ENCODE measurements at regions not wholly inside any gene's neighbourhood (a gene's known extent, or its start where the extent isn't known, plus 50 kb on each side); places are given as distances from the start of the nearest gene placed in this dataset.

- Histone ChIP-seq H3K4me3 (ENCODE audit: low read depth, low read length) (no peak overlapping the region), H3K4me1 (no peaks in the 10 kb centered on the region), H3K27me3 (replicated peaks; ENCODE audit: control insufficient read depth, insufficient read depth, low read length) (no peaks in the 10 kb centered on the region), H3K36me3 (ENCODE audit: control insufficient read depth, insufficient read depth, low read length) (no peaks in the 10 kb centered on the region), H3K9me3 (no peaks in the 10 kb centered on the region)
- ChIA-PET POLR2A (no interaction called here), CTCF (no interaction called here)
- Mint-ChIP-seq H3K27ac (ENCODE audit: unreplicated experiment) (no peak overlapping the region), H3K27me3 (ENCODE audit: insufficient read depth, unreplicated experiment) (no peaks in the 10 kb centered on the region), H3K36me3 (ENCODE audit: insufficient read depth, unreplicated experiment) (no peaks in the 10 kb centered on the region), H3K4me1 (ENCODE audit: low read depth, unreplicated experiment) (no peaks in the 10 kb centered on the region), H3K4me3 (ENCODE audit: unreplicated experiment) (no peak overlapping the region), H3K9me3 (ENCODE audit: unreplicated experiment) (peaks cover 12% of the 10 kb centered on the region)
- TF ChIP-seq, protein P1, sequence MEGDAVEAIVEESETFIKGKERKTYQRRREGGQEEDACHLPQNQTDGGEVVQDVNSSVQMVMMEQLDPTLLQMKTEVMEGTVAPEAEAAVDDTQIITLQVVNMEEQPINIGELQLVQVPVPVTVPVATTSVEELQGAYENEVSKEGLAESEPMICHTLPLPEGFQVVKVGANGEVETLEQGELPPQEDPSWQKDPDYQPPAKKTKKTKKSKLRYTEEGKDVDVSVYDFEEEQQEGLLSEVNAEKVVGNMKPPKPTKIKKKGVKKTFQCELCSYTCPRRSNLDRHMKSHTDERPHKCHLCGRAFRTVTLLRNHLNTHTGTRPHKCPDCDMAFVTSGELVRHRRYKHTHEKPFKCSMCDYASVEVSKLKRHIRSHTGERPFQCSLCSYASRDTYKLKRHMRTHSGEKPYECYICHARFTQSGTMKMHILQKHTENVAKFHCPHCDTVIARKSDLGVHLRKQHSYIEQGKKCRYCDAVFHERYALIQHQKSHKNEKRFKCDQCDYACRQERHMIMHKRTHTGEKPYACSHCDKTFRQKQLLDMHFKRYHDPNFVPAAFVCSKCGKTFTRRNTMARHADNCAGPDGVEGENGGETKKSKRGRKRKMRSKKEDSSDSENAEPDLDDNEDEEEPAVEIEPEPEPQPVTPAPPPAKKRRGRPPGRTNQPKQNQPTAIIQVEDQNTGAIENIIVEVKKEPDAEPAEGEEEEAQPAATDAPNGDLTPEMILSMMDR (IDR thresholded peaks at IDR 0.05; ENCODE audit: insufficient read depth in 1 of 2, low read depth in 1 of 2, low read length in 1 of 2, severe bottlenecking in 1 of 2, unreplicated experiment in 1 of 2) = no peak
- BruUV-seq (replicated peaks) = no TSS peak
- intact Hi-C loops (cut with micrococcal nuclease; ENCODE audit: unreplicated experiment) = no loop called here
- DNase-seq = no peak
Measured at GRCh38 chr14:54117396-54117795, 160.8 kb upstream of the BMP4 start.

GRCh38 chr14:54117924-54118323 is 161.3 kb upstream of the BMP4 start:
- no peaks in the 10 kb centered on the region for H3K4me1 ChIP-seq
- Mint-ChIP-seq H3K27me3 (ENCODE audit: insufficient read depth, unreplicated experiment) (no peaks in the 10 kb centered on the region), H3K4me3 (ENCODE audit: unreplicated experiment) (no peak overlapping the region), H3K9me3 (ENCODE audit: unreplicated experiment) (peaks cover 7% of the 10 kb centered on the region), H3K4me1 (ENCODE audit: low read depth, unreplicated experiment) (no peaks in the 10 kb centered on the region), H3K36me3 (ENCODE audit: insufficient read depth, unreplicated experiment) (no peaks in the 10 kb centered on the region), H3K27ac (ENCODE audit: unreplicated experiment) (no peak overlapping the region)
- H3K27me3 ChIP-seq (replicated peaks; ENCODE audit: control insufficient read depth, insufficient read depth, low read length) = no peaks in the 10 kb centered on the region
- BruUV-seq (replicated peaks) = no TSS peak
- ChIA-PET POLR2A (no interaction called here), CTCF (no interaction called here)
- H3K9me3 ChIP-seq = no peaks in the 10 kb centered on the region
- TF ChIP-seq, protein P1 (IDR thresholded peaks at IDR 0.05; ENCODE audit: insufficient read depth in 1 of 2, low read depth in 1 of 2, low read length in 1 of 2, severe bottlenecking in 1 of 2, unreplicated experiment in 1 of 2) = no peak
- no peak overlapping the region for H3K4me3 ChIP-seq (ENCODE audit: low read depth, low read length)
- intact Hi-C loops (cut with micrococcal nuclease; ENCODE audit: unreplicated experiment) = no loop called here
- H3K36me3 ChIP-seq (ENCODE audit: control insufficient read depth, insufficient read depth, low read length) = no peaks in the 10 kb centered on the region
- no peak for DNase-seq

GRCh38 chr14:54120260-54120659 is 163.6 kb upstream of the BMP4 start:
- no peaks in the 10 kb centered on the region for H3K27me3 Mint-ChIP-seq (ENCODE audit: insufficient read depth, unreplicated experiment)
- BruUV-seq (replicated peaks) = no TSS peak

More at GRCh38 chr14:54120260-54120659, 163.6 kb upstream of the BMP4 start:
- no peaks in the 10 kb centered on the region for H3K4me1 ChIP-seq
- no peaks in the 10 kb centered on the region for H3K9me3 Mint-ChIP-seq (ENCODE audit: unreplicated experiment)
- H3K36me3 ChIP-seq (ENCODE audit: control insufficient read depth, insufficient read depth, low read length) = no peaks in the 10 kb centered on the region
- H3K4me3 ChIP-seq (ENCODE audit: low read depth, low read length) = no peak overlapping the region
- no peak overlapping the region for H3K27ac Mint-ChIP-seq (ENCODE audit: unreplicated experiment)
- ChIA-PET CTCF (no interaction called here), POLR2A (no interaction called here)
- no peaks in the 10 kb centered on the region for H3K9me3 ChIP-seq
- no peaks in the 10 kb centered on the region for H3K27me3 ChIP-seq (replicated peaks; ENCODE audit: control insufficient read depth, insufficient read depth, low read length)
- H3K4me1 Mint-ChIP-seq (ENCODE audit: low read depth, unreplicated experiment) = no peaks in the 10 kb centered on the region
- DNase-seq = no peak
- intact Hi-C loops (cut with micrococcal nuclease; ENCODE audit: unreplicated experiment) = no loop called here
- TF ChIP-seq, protein P1 (IDR thresholded peaks at IDR 0.05; ENCODE audit: insufficient read depth in 1 of 2, low read depth in 1 of 2, low read length in 1 of 2, severe bottlenecking in 1 of 2, unreplicated experiment in 1 of 2) = no peak
- no peaks in the 10 kb centered on the region for H3K36me3 Mint-ChIP-seq (ENCODE audit: insufficient read depth, unreplicated experiment)
- no peak overlapping the region for H3K4me3 Mint-ChIP-seq (ENCODE audit: unreplicated experiment)

Measured in Caco-2 (cell line).